Calu3 (cell line): ENCODE measurements at regions not wholly inside any gene's neighbourhood (a gene's known extent, or its start where the extent isn't known, plus 50 kb on each side); places are given as distances from the start of the nearest gene placed in this dataset.

Source experiments
- BruUV-seq: library from RNA; stranded (reverse); fragments of 400-500 nt; replicated peaks from 2 replicates; lab custom pipeline; 2021; lab: Mats Ljungman, UMichigan
- CTCF ChIA-PET: fragments of 300-600 bp; sonication (Branson Sonifier 250); formaldehyde crosslinking; loops from one replicate; lab custom pipeline; 2022; ENCODE audit warnings: antibody characterized with exemption; lab: Charles Lee
- DNase-seq: peaks from one replicate; pipeline ENCODE4 v3.0.0; 2022
- H3K27ac Mint-ChIP-seq: one replicate; pipeline ENCODE4 v1.8.0; 2022; ENCODE audit warnings: mixed read lengths; ENCODE audit not compliant: unreplicated experiment
- H3K27me3 Mint-ChIP-seq: one replicate; pipeline ENCODE4 v1.8.0; 2022; ENCODE audit warnings: mixed read lengths; ENCODE audit not compliant: unreplicated experiment
- H3K36me3 Mint-ChIP-seq: one replicate; pipeline ENCODE4 v1.8.0; 2022; ENCODE audit warnings: mild to moderate bottlenecking, moderate library complexity, mixed read lengths; ENCODE audit not compliant: insufficient read depth, unreplicated experiment
- H3K4me1 Mint-ChIP-seq: one replicate; pipeline ENCODE4 v1.8.0; 2022; ENCODE audit warnings: mild to moderate bottlenecking, low read depth, mixed read lengths; ENCODE audit not compliant: unreplicated experiment
- H3K4me3 Mint-ChIP-seq: one replicate; pipeline ENCODE4 v1.8.0; 2022; ENCODE audit warnings: mild to moderate bottlenecking, low read depth, moderate library complexity, mixed read lengths; ENCODE audit not compliant: unreplicated experiment
- H3K9me3 Mint-ChIP-seq: one replicate; pipeline ENCODE4 v1.8.0; 2022; ENCODE audit warnings: low read depth, mixed read lengths; ENCODE audit not compliant: unreplicated experiment
- intact Hi-C: fragments of 100-400 bp; cut with micrococcal nuclease; formaldehyde crosslinking; loops from one replicate; pipeline ENCODE4 v1.10.0; 2022; ENCODE audit not compliant: unreplicated experiment
- TF ChIP-seq, protein P1 (sequence below): fragments of 200-600 bp; IDR thresholded peaks from one replicate; pipeline ENCODE4 v1.8.0; 2022; ENCODE audit warnings: antibody characterized with exemption; ENCODE audit not compliant: unreplicated experiment

DNA sequence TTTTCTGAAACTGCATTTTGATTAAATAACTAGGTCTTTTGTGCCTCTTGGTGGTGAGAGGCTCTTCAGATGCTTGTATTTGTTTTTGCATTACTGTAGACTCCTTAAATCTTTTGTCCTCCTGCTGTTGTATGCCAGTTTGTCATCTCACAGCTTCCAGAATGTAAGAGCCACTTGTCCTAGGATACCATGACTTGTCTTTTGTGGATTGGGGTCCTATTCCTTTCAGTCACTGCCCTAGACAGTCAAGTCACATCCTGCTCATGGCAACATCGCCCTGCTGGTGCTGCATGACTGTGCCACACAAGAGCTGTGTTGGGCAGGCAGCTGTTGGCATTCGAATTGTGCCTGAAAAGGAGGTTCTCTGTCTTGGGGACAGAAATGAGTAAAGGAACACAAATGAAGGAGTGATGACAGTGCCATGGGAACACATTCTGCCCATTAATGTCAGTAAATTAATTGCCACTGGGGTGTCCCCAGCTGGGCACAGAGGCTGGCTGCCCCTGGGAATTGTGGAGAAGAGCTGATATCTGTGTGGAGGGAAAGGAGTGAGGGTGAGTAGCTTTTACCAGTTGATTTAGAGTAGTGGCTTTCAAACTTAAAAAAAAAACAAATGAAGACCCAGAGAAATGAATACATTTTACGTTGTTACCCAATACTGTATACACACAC, 140.3 kb downstream of the ARL6IP6 start:
- TF ChIP-seq, protein P1, sequence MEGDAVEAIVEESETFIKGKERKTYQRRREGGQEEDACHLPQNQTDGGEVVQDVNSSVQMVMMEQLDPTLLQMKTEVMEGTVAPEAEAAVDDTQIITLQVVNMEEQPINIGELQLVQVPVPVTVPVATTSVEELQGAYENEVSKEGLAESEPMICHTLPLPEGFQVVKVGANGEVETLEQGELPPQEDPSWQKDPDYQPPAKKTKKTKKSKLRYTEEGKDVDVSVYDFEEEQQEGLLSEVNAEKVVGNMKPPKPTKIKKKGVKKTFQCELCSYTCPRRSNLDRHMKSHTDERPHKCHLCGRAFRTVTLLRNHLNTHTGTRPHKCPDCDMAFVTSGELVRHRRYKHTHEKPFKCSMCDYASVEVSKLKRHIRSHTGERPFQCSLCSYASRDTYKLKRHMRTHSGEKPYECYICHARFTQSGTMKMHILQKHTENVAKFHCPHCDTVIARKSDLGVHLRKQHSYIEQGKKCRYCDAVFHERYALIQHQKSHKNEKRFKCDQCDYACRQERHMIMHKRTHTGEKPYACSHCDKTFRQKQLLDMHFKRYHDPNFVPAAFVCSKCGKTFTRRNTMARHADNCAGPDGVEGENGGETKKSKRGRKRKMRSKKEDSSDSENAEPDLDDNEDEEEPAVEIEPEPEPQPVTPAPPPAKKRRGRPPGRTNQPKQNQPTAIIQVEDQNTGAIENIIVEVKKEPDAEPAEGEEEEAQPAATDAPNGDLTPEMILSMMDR, result no peak
- CTCF ChIA-PET, result no interaction called here
- intact Hi-C loops, result no loop called here
- Mint-ChIP-seq H3K4me3 (no peak overlapping the region), H3K4me1 (no peaks in the 10 kb centered on the region), H3K9me3 (peaks cover 15% of the 10 kb centered on the region), H3K27me3 (no peaks in the 10 kb centered on the region), H3K27ac (no peak overlapping the region), H3K36me3 (no peaks in the 10 kb centered on the region)
- no peak for DNase-seq
- BruUV-seq, result no TSS peak

DNA sequence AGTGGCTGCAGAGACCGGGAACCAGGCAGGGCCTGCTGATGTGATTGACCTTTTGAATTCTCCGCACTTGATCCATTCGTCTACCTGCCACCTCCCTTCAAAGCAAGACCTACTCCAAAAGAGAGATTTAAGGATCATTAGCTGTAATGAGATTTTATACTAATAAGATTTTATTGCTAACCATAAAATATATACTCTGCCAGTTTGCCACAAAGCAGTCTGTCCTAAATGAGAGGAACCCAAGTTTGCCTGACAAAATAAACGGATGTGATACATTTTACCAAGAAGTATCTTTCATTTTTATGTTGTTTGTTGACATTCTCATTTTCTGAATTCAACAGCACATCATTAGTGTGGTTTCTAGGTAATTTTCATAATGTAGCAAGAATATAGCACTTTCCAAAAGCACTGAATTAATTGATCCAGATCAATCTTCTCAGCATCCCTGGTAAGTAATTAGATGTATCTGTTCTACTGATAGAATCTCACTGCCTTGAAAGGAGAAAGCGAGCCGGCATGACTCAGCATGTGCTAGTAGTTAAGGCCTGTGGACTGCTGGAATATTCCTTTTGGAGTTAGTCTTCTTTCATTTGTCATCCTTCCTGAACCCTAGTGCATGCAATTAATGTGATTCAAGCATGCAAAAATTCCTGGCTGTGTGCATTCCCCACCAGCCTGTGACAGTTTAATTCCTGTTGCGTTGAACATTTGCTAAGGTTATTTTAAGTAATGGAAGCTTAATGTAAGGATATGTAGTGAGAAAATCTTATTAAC, 128.5 kb downstream of the ARL6IP6 start:
- Mint-ChIP-seq H3K36me3 (no peaks in the 10 kb centered on the region), H3K4me1 (no peaks in the 10 kb centered on the region), H3K9me3 (no peaks in the 10 kb centered on the region), H3K27ac (no peak overlapping the region), H3K27me3 (no peaks in the 10 kb centered on the region), H3K4me3 (no peak overlapping the region)
- TF ChIP-seq, protein P1, result no peak
- no peak for DNase-seq
- intact Hi-C loops, result no loop called here
- CTCF ChIA-PET, result interaction anchor here (0.6 to 1.0 kb wide), 2 partner anchors 18 to 253 kb away, joined by 3 read pairs; no protein-coding TSS in a partner anchor
- BruUV-seq, result no TSS peak

DNA sequence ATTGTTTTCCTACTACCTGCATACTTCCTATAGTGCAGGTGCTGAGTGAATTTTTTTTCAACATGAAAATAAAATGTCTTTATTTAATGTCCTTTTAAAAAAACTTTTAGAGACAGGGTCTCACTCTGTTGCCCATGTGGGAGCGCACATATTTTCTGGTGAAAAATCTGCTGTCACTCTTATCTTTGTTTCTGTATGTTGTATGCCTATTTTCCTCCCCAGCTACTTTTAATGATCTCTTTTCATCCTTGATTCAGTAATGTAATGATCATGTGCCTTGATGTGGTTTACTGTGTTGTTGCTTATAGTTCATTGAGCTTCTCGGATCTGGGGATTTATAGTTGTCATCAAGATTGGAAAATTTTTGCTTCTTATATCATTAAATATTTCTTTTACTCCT, 117.3 kb downstream of the ARL6IP6 start:
- Mint-ChIP-seq H3K27me3 (no peaks in the 10 kb centered on the region), H3K9me3 (no peaks in the 10 kb centered on the region), H3K4me3 (no peak overlapping the region), H3K27ac (no peak overlapping the region), H3K36me3 (no peaks in the 10 kb centered on the region), H3K4me1 (no peaks in the 10 kb centered on the region)
- TF ChIP-seq, protein P1, result no peak
- intact Hi-C loops, result no loop called here
- no TSS peak for BruUV-seq
- no peak for DNase-seq
- CTCF ChIA-PET, result interaction anchor here (0.7 kb wide), 1 partner anchor 683 kb away, joined by 3 read pairs; no protein-coding TSS in a partner anchor

DNA sequence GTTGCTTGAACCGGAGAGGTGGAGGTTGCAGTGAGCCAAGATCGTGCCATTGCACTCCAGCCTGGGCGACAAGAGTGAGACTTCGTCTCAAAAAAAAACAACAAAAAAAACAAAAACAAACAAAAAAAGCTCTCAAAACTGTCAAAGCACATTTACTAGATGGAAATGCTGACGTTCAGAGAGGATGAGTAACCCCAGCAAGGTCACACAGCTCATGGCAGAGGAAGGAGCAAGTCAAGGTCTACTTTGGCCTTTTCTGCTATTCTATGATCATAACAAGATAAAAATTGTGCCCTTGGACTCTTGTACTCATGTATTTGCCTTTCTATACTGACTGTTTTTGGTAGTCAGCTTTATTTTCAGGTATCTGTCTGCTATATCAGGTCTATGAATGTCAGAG, 109.5 kb downstream of the ARL6IP6 start:
- H3K4me3 Mint-ChIP-seq, result no peak overlapping the region

More for the DNA sequence above, 109.5 kb downstream of the ARL6IP6 start:
- CTCF ChIA-PET, result no interaction called here
- Mint-ChIP-seq H3K27me3 (no peaks in the 10 kb centered on the region), H3K36me3 (no peaks in the 10 kb centered on the region), H3K4me1 (no peaks in the 10 kb centered on the region), H3K9me3 (no peaks in the 10 kb centered on the region), H3K27ac (no peak overlapping the region)
- intact Hi-C loops, result no loop called here
- TF ChIP-seq, protein P1, result no peak
- BruUV-seq, result no TSS peak
- DNase-seq, result no peak
